HTR-8/SVneo (cell line): ENCODE measurements at regions not wholly inside any gene's neighbourhood (a gene's known extent, or its start where the extent isn't known, plus 50 kb on each side); places are given as distances from the start of the nearest gene placed in this dataset.

Source experiments
- DNase-seq: peaks from one replicate; pipeline ENCODE4 v3.0.0; 2011; ENCODE audit warnings: low spot score, mixed read lengths; ENCODE audit not compliant: insufficient read length
- FAIRE-seq: peaks from 2 replicates; lab custom pipeline; 2011; peaks lifted over from hg19 to GRCh38; lab: Jason Lieb, UNC

DNA sequence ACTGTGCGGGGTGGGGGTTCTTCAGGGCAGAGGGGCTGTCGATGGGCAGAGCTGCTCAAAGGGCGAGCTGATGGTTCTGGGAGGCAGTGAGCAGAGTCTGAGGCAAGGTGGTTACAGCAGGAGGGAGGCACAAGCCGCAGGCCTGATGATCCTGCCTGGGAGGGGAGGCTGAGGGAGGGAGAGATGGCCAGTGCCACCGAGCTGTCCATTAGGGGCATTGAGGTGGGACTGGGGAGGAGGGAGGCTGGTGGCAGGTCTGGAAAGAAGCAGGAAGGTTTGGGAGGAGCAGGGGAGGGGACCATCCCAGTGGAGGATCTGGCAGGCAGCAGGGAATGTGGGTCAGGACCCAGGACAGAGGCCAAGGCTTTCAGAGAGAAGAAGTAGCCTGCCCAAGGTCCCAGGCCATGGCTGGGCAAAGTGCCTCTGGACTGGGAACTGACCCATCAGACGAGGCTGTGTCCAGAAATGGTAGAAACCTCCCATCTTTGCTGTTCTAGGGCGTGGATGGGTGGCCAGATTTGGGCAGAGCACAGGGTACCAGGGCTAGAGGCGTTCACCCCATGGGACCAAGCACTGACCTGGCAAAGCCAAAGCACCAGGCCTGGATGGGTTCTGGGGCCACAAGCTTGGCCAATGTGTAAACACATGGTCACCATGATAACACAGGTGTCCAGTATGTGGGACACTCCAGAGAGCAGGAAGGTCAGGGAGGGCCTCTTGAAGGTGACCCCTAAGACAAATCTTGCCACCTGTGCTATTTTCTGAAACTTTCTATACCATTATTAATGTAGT is 55.5 kb downstream of the INHBB start:
- FAIRE-seq (no peak), DNase-seq (no peak)

GRCh38 chr2:120402067-120402433 is 56.1 kb downstream of the INHBB start:
- FAIRE-seq (no peak), DNase-seq (no peak)

GRCh38 chr2:120402508-120402907 is 56.6 kb downstream of the INHBB start:
- DNase-seq (no peak), FAIRE-seq (no peak)

GRCh38 chr2:120403261-120403660 is 57.3 kb downstream of the INHBB start:
- DNase-seq (no peak), FAIRE-seq (no peak)

DNA sequence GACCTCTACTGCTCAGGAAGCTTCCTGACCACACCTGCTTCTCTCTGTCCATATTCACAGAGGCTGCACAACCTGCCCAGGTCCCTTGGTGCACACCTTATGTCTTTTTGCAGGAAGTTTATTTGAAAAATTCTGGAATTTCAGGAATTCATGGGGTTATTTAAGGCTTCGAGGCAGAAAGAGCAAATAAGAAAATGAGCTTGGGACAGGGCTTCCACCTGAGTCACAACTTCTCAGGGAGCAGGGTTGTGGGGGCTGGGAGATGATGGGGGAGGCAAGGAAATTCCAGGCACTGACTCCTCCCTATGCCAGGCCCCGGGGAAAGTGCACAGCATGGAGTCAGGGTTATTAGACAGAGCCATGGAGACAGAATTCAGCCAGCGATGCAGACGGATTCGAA is 57.7 kb downstream of the INHBB start:
- FAIRE-seq, result no peak
- DNase-seq, result peak; percentile 40

GRCh38 chr2:120404274-120404673 is 58.3 kb downstream of the INHBB start:
- DNase-seq, result no peak

DNA sequence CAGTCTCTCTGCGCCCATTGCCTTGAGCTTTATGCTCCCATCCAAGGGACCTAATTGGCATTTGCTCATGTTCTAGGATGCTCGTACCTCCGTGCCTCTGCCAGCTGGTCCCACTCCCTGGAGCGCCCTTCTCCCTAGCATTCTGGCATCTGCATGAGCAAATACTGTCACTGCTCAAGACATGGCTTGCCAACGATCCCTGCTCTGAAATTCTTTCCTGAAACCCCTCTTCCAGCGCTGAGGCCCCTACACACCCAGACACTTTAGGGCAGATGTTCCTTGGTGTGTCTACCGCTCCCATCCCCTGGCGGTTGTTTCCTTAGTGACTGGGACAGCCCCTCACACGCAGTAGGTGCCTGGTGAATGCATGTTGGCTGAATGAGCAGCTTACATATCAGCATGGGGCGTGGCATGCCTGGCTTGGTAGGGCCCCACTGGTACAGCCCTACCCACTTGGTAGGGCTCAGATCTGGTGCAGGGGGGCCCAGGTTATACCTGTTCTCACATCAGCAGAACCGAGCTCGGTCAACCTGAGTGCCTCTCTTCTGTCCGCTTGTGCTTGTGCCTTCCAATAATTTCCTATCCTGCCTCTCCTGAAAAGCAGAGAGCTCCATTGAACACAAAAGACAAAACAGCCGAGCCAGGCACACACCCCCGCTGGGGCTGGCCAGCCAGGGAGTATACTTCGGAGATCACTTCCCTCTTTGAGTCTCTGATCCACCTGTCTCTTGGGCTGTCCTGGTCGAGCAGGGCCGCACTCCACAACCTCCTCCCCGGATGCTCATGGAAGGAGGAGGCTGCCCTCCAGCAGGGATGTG is 59.2 kb downstream of the INHBB start:
- DNase-seq (no peak), FAIRE-seq (no peak)

More at GRCh38 chr2:120404274-120404673, 58.3 kb downstream of the INHBB start:
- FAIRE-seq, result no peak

GRCh38 chr2:120405759-120406099 is 59.8 kb downstream of the INHBB start:
- no peak for FAIRE-seq
- no peak for DNase-seq

- no peak for DNase-seq
- no peak for FAIRE-seq
Observed at GRCh38 chr2:120406566-120406965, 60.6 kb downstream of the INHBB start.

- DNase-seq (no peak), FAIRE-seq (no peak)
Observed at GRCh38 chr2:120410487-120410886, 64.6 kb downstream of the INHBB start.

DNA sequence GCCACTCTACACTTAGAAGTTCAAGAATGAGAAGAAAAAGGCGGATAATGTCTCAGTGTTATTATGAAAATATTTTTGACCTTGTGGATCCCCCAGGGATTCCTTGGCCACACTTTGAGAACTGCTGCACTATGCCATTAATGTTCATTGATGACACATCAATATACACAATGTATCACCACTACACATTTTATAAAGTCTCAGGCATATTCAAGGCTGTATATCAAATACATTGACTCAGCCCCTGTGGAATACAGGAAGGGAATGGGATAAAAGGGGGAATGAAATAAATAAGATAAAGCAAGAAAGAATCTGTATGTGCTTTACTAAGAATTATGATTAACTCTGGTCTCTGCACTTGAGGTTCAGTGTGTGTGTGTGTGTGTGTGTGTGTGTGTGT is 69.1 kb downstream of the INHBB start:
- FAIRE-seq (no peak), DNase-seq (no peak)

GRCh38 chr2:120415728-120416509 is 70.0 kb downstream of the INHBB start:
- DNase-seq, result no peak
- no peak for FAIRE-seq

GRCh38 chr2:120418174-120418787 is 72.3 kb downstream of the INHBB start:
- no peak for DNase-seq
- no peak for FAIRE-seq

DNA sequence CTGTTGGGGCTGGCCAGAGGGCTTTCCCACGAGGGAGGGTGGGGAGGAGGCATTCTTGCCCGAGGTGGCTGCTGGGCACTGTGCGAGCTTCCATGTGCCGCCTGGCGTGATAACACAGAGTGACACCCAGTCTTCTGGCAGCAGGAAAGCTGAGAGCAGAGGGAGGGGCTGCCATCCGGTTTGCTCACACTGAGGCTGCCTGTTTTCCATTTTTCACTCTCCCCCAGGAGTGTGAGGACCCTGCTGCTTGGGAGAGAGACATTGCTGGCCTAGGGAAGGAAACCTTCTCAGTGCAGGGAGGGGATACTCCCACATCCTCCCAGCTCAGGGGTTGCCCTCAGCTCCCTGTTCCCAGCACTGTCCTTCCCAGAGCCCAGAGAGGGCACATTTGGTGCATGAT is 73.1 kb downstream of the INHBB start:
- no peak for FAIRE-seq
- DNase-seq, result no peak

- DNase-seq (no peak), FAIRE-seq (no peak)
Observed at GRCh38 chr2:120419955-120420354, 74.0 kb downstream of the INHBB start.

DNA sequence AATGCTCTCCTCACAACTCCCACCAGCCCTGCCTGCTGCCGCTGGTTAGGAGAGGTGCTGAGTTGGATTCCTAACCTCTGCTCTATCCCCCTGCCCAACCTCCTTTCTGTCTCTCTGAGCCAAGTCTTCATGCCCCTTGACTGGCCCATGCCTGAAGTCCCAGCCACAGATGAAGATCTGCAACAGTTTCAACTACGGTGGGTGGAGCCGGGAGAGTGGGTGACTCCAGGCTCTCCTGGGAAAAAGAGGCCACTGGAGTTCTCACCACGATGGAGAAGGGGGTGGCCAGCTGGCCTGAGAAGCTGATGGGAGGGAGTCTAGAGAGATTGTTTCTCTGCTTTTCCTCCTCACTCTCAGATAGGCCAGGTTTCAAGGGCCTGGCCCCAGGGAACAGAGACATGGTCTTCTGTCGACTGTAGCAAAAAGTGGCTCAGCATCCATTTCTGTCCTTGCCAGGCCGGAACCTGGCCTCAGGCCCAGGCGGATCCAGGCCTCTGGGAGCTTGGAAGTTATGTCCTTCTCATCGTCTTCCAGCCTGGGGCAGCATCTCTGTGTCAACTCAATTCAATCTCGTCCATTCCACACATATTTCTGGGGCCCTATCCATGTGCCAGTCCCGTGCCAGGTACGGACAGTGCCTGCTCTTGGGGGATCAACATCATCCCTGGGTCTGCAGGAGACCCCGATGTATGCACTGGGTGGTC is 75.3 kb downstream of the INHBB start:
- no peak for DNase-seq
- no peak for FAIRE-seq

DNA sequence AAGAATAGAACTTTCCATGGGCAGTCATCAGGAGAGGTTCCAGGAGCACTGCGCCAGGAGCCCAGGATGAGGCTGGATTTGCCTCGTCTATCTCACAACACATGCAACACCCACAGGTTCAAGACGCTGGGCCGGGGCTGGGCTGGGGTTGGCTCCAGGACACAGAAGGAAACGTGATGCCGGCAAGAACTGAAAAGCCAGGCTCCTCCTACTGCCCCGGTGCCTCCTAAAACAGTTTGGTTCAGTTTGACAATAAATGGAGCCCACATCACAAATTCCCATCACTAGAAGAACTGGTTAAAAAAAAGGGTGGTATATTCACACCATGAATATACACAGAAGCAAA is 75.9 kb downstream of the INHBB start:
- FAIRE-seq, result no peak
- no peak for DNase-seq

DNA sequence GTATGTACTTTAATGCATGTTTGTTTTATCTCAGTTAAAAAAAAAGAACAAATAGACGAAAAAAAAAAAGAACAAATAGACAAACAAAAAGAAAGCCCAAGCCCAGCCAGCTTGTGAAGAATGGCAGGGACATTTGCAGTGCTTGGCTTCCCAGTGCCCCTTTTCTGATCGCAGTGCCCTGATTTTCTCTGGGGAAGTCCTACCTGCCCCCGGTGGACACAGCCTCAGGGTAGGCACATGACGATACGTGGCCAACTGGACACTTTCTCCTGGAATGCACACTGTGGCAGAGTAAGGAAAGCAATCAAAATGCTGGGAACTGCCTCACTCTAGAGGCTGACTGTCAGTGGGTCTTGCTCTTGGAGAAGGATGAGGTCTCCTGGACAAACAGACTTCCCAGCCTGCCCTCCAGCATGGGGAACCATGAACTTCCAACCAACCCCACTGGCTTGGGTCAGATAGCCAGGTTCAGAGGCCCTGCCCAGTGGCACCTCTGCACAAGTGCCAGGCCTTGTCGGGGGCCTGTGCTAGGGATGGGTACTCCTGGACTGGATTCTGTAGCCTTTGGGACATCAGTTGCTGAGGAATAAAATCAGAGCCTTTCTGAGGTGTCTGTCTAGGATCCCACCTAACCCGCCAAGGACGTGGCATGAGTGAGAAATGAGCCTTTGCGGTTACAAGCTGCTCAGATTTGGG is 76.7 kb downstream of the INHBB start:
- DNase-seq (no peak), FAIRE-seq (no peak)

GRCh38 chr2:120423167-120423943 is 77.4 kb downstream of the INHBB start:
- no peak for FAIRE-seq
- DNase-seq, result no peak
